ENCODE measurements at regions not wholly inside any gene's neighbourhood (a gene's known extent, or its start where the extent isn't known, plus 50 kb on each side); places are given as distances from the start of the nearest gene placed in this dataset. TPM values are rescaled to one million over a fixed set of nuclear protein-coding genes. Genes with fewer than 3 reads are reported as not detected.

- TF ChIP-seq EZH2 (IDR thresholded peaks at IDR 0.05; ENCODE audit: low read depth, unreplicated experiment) (no peak), ZNF462 (CRISPR knock-in tag; IDR thresholded peaks at IDR 0.05) (no peak), ZNF331 (CRISPR knock-in tag; IDR thresholded peaks at IDR 0.05; ENCODE audit: low read depth) (no peak), JUNB (IDR thresholded peaks at IDR 0.05; ENCODE audit: unreplicated experiment) (no peak)
These were observed 50.7 kb upstream of the FRY start (continued) for GRCh38 chr13:31980830-31981229.

Small RNA genes lying in the stretch of these regions (small RNA-seq; reads per million reads assigned to genes)
- not detected for gene RF00017 (ENCODE audit: low replicate concordance)

All from GM23338 (cell line).